H1 (cell line): ENCODE measurements at regions not wholly inside any gene's neighbourhood (a gene's known extent, or its start where the extent isn't known, plus 50 kb on each side); places are given as distances from the start of the nearest gene placed in this dataset.

Experiments
- CTCF ChIA-PET: fragments of 300-600 bp; sonication (Branson Sonifier 250); formaldehyde crosslinking; loops from one replicate; lab custom pipeline; 2021; ENCODE audit not compliant: partially characterized antibody; lab: Charles Lee
- POLR2A ChIA-PET: fragments of 300-600 bp; sonication (Branson Sonifier 250); formaldehyde crosslinking; loops from one replicate; lab custom pipeline; 2021; ENCODE audit warnings: inconsistent platforms; ENCODE audit not compliant: partially characterized antibody; lab: Charles Lee
- DNase-seq, 2 experiments: peaks; one replicate each; pipeline versions ENCODE4 v3.0.0 to v3.0.0-alpha.2; 2010 to 2022; ENCODE audit warnings: low spot score in 2 of 2, low read depth in 1 of 2, mixed read lengths in 1 of 2
- FAIRE-seq: peaks from 2 replicates; lab custom pipeline; 2011; peaks lifted over from hg19 to GRCh38; lab: Jason Lieb, UNC
- H2AFZ ChIP-seq: 2 replicates; pipeline ENCODE4 v1.8.1; 2012; ENCODE audit warnings: low read length, inconsistent platforms
- H2AK5ac ChIP-seq: 2 replicates; pipeline ENCODE4 v1.6.1; 2013; ENCODE audit warnings: low read depth, low read length
- H2BK120ac ChIP-seq: replicated peaks from 2 replicates; pipeline ENCODE3; 2013; ENCODE audit warnings: low read depth, low read length, inconsistent platforms
- H2BK12ac ChIP-seq: 2 replicates; pipeline ENCODE4 v1.6.1; 2013; ENCODE audit warnings: low read depth, low read length
- H2BK15ac ChIP-seq: 2 replicates; pipeline ENCODE4 v1.6.1; 2013; ENCODE audit warnings: low read length
- H2BK20ac ChIP-seq: 2 replicates; pipeline ENCODE4 v1.6.1; 2013; ENCODE audit warnings: low read length
- H2BK5ac ChIP-seq: 2 replicates; pipeline ENCODE4 v1.6.1; 2013; ENCODE audit warnings: low read depth, low read length
- H3K14ac ChIP-seq: 2 replicates; pipeline ENCODE4 v1.6.1; 2013; ENCODE audit warnings: inconsistent platforms; ENCODE audit not compliant: insufficient read length
- H3K18ac ChIP-seq: 2 replicates; pipeline ENCODE4 v1.6.1; 2013; ENCODE audit warnings: low read length; ENCODE audit errors: extremely low read depth
- H3K23ac ChIP-seq: 2 replicates; pipeline ENCODE4 v1.6.1; 2013; ENCODE audit warnings: inconsistent platforms; ENCODE audit not compliant: insufficient read length
- H3K23me2 ChIP-seq: 2 replicates; pipeline ENCODE4 v1.6.1; 2013; ENCODE audit warnings: low read depth, low read length
- H3K27ac ChIP-seq: 2 replicates; pipeline ENCODE4 v1.6.1; 2011; ENCODE audit warnings: low read depth, low read length, inconsistent platforms
- H3K27me3 ChIP-seq, 4 experiments: replicated peaks in 1 of 4; 1 replicate in 1 of 4; 2 replicates in 3 of 4; pipeline versions ENCODE4 v1.6.1 to v1.8.1; 2011 to 2013; ENCODE audit warnings: low read length in 3 of 4, mild to moderate bottlenecking in 3 of 4, inconsistent platforms in 2 of 4, mixed read lengths in 2 of 4, moderate library complexity in 1 of 4; ENCODE audit not compliant: control insufficient read depth in 3 of 4, insufficient read depth in 3 of 4; ENCODE audit errors: extremely low read depth in 1 of 4
- H3K36me3 ChIP-seq, 4 experiments: 2 replicates each; pipeline versions ENCODE4 v1.6.1 to v1.8.1; 2011 to 2013; ENCODE audit warnings: mild to moderate bottlenecking in 4 of 4, low read length in 3 of 4, moderate library complexity in 2 of 4, control low read depth in 1 of 4, inconsistent platforms in 1 of 4; ENCODE audit not compliant: insufficient read depth in 4 of 4, control insufficient read depth in 2 of 4
- H3K4ac ChIP-seq: replicated peaks from 2 replicates; pipeline ENCODE3; 2013; ENCODE audit warnings: low read length, low read depth, mixed read lengths, inconsistent platforms; ENCODE audit not compliant: insufficient read length
- H3K4me1 ChIP-seq, 4 experiments: replicated peaks in 1 of 4; 1 replicate in 1 of 4; 2 replicates in 3 of 4; pipeline versions ENCODE4 v1.6.1 to v1.8.1; 2011 to 2013; ENCODE audit warnings: low read length in 3 of 4, inconsistent platforms in 2 of 4, mixed read lengths in 1 of 4; ENCODE audit not compliant: insufficient read depth in 4 of 4, control insufficient read depth in 3 of 4
- H3K4me2 ChIP-seq, 2 experiments: 2 replicates each; pipeline versions ENCODE4 v1.6.1 to v1.8.1; 2011 to 2013; ENCODE audit warnings: low read depth in 2 of 2, low read length in 2 of 2, control low read depth in 1 of 2, inconsistent platforms in 1 of 2, mild to moderate bottlenecking in 1 of 2; ENCODE audit not compliant: insufficient read depth in 1 of 2
- H3K4me3 ChIP-seq, 4 experiments: fragments of 200-600, 300-600 bp in 1 of 4; sonication (generic), shearing (Covaris generic), sonication (Bioruptor Twin) in 1 of 4; 2 replicates each; pipeline versions ENCODE4 v1.5.1 to v1.8.1; 2011 to 2016; ENCODE audit warnings: low read length in 4 of 4, low read depth in 3 of 4, control low read depth in 2 of 4, inconsistent platforms in 2 of 4, mild to moderate bottlenecking in 2 of 4, mixed read lengths in 1 of 4, moderate library complexity in 1 of 4; ENCODE audit not compliant: insufficient read depth in 2 of 4; ENCODE audit errors: extremely low read depth in 1 of 4
- H3K56ac ChIP-seq: replicated peaks from 2 replicates; pipeline ENCODE3; 2013; ENCODE audit warnings: low read depth, mild to moderate bottlenecking, mixed read lengths, low read length, inconsistent platforms; ENCODE audit not compliant: insufficient read length
- H3K79me1 ChIP-seq: 2 replicates; pipeline ENCODE4 v1.6.1; 2013; ENCODE audit warnings: low read depth, low read length, control low read depth
- H3K79me2 ChIP-seq, 2 experiments: 2 replicates each; pipeline versions ENCODE4 v1.6.1 to v1.8.1; 2012 to 2013; ENCODE audit warnings: low read length in 2 of 2, mild to moderate bottlenecking in 2 of 2, inconsistent platforms in 1 of 2; ENCODE audit not compliant: insufficient read depth in 2 of 2, control insufficient read depth in 1 of 2
- H3K9ac ChIP-seq, 4 experiments: replicated peaks in 1 of 4; 1 replicate in 1 of 4; 2 replicates in 3 of 4; pipeline versions ENCODE4 v1.6.1 to v1.8.1; 2011 to 2013; ENCODE audit warnings: low read depth in 3 of 4, low read length in 3 of 4, control low read depth in 2 of 4, mild to moderate bottlenecking in 2 of 4, moderate library complexity in 2 of 4, inconsistent platforms in 1 of 4; ENCODE audit errors: extremely low read depth in 1 of 4
- H3K9me3 ChIP-seq, 2 experiments: 2 replicates each; pipeline versions ENCODE4 v1.6.1 to v1.8.1; 2012 to 2013; ENCODE audit warnings: mild to moderate bottlenecking in 2 of 2, moderate library complexity in 2 of 2, control low read depth in 1 of 2, inconsistent platforms in 1 of 2, low read depth in 1 of 2, low read length in 1 of 2, mixed read lengths in 1 of 2; ENCODE audit not compliant: insufficient read depth in 2 of 2
- H4K20me1 ChIP-seq, 2 experiments: replicated peaks in 1 of 2; 2 replicates each; pipeline versions ENCODE3 to v1.8.1; 2011 to 2013; ENCODE audit warnings: inconsistent platforms in 2 of 2, low read length in 2 of 2, mild to moderate bottlenecking in 1 of 2; ENCODE audit not compliant: insufficient read depth in 2 of 2, control insufficient read depth in 1 of 2
- H4K5ac ChIP-seq: 2 replicates; pipeline ENCODE4 v1.6.1; 2013; ENCODE audit warnings: low read length, low read depth, mixed read lengths, inconsistent platforms; ENCODE audit not compliant: insufficient read length
- H4K8ac ChIP-seq: 2 replicates; pipeline ENCODE4 v1.8.0; 2013; ENCODE audit warnings: mild to moderate bottlenecking, moderate library complexity, low read length, inconsistent platforms; ENCODE audit not compliant: insufficient read depth; ENCODE audit errors: extremely low read depth
- H4K91ac ChIP-seq: replicated peaks from 2 replicates; pipeline ENCODE3; 2013; ENCODE audit warnings: low read length, mixed read lengths, inconsistent platforms; ENCODE audit not compliant: insufficient read length
- ASH2L ChIP-seq: fragments of 200-600, 300-600 bp; sonication (generic); IDR thresholded peaks from one replicate; pipeline ENCODE4 v1.7.1; 2017; ENCODE audit warnings: low read length
- ATF2 ChIP-seq: IDR thresholded peaks from 2 replicates; pipeline ENCODE4 v1.6.1; 2012; ENCODE audit warnings: low read length, inconsistent platforms
- BCL11A ChIP-seq, 2 experiments: IDR thresholded peaks; one replicate each; pipeline ENCODE4 v1.6.1; 2011; ENCODE audit warnings: low read depth in 2 of 2, low read length in 2 of 2, mild to moderate bottlenecking in 2 of 2
- CREB1 ChIP-seq: IDR thresholded peaks from 2 replicates; pipeline ENCODE4 v1.6.1; 2012; ENCODE audit warnings: inconsistent platforms
- HDAC2 ChIP-seq, 2 experiments: fragments of 300-600 bp in 1 of 2; sonication (generic) in 1 of 2; IDR thresholded peaks; 2 replicates each; pipeline ENCODE4 v1.6.1; 2011 to 2012; ENCODE audit warnings: low read depth in 2 of 2, low read length in 2 of 2, mild to moderate bottlenecking in 2 of 2, moderate library complexity in 2 of 2, borderline replicate concordance in 1 of 2, inconsistent platforms in 1 of 2
- JUND ChIP-seq: IDR thresholded peaks from 2 replicates; pipeline ENCODE4 v1.6.1; 2011; ENCODE audit warnings: mild to moderate bottlenecking, improper control_type of control experiment, low read length
- KDM1A ChIP-seq: fragments of 200-600, 300-600 bp; sonication (generic); IDR thresholded peaks from 2 replicates; pipeline ENCODE4 v1.7.1; 2016; ENCODE audit warnings: mild to moderate bottlenecking, low read length, borderline replicate concordance
- NANOG ChIP-seq: IDR thresholded peaks from 2 replicates; pipeline ENCODE4 v1.6.1; 2011; ENCODE audit warnings: low read length, low read depth, mild to moderate bottlenecking, inconsistent platforms; ENCODE audit not compliant: insufficient read depth, poor library complexity, severe bottlenecking
- POLR2A ChIP-seq, 2 experiments: IDR thresholded peaks; 1 replicate in 1 of 2; 2 replicates in 1 of 2; pipeline ENCODE4 v1.6.1; 2011; ENCODE audit warnings: low read depth in 2 of 2, low read length in 2 of 2, mild to moderate bottlenecking in 2 of 2; ENCODE audit errors: control extremely low read depth in 1 of 2
- RAD21 ChIP-seq, 2 experiments: IDR thresholded peaks in 1 of 2; conservative IDR thresholded peaks in 1 of 2; 2 replicates each; pipeline ENCODE4 v1.6.1; 2011; ENCODE audit warnings: low read depth in 2 of 2, low read length in 2 of 2, improper control_type of control experiment in 1 of 2, inconsistent platforms in 1 of 2, mild to moderate bottlenecking in 1 of 2, moderate library complexity in 1 of 2
- RFX5 ChIP-seq: IDR thresholded peaks from 2 replicates; pipeline ENCODE4 v1.6.1; 2011; ENCODE audit warnings: low read depth, low read length, improper control_type of control experiment, borderline replicate concordance
- SIN3A ChIP-seq, 2 experiments: IDR thresholded peaks in 1 of 2; conservative IDR thresholded peaks in 1 of 2; 2 replicates each; pipeline ENCODE4 v1.6.1; 2011 to 2012; ENCODE audit warnings: low read length in 2 of 2, improper control_type of control experiment in 1 of 2, low read depth in 1 of 2, mild to moderate bottlenecking in 1 of 2
- SP4 ChIP-seq: IDR thresholded peaks from 2 replicates; pipeline ENCODE4 v1.6.1; 2012; ENCODE audit warnings: low read length, inconsistent platforms
- WGBS, 2 experiments: shearing (Covaris generic) in 1 of 2; methylation state at CpG; one replicate each; pipeline versions ENCODE4 v1.1.6 to v1.1.7; 2013 to 2015; ENCODE audit warnings: low lambda C conversion rate in 2 of 2, mixed read lengths in 2 of 2, inconsistent platforms in 1 of 2, low coverage in 1 of 2, missing lambda C conversion rate in 1 of 2; ENCODE audit not compliant: insufficient replicate concordance in 2 of 2, insufficient coverage in 1 of 2, insufficient read length in 1 of 2; ENCODE audit errors: extremely low coverage in 1 of 2, missing lambda C conversion rate in 1 of 2; 5-methylcytosine and 5-hydroxymethylcytosine counted together

DNA sequence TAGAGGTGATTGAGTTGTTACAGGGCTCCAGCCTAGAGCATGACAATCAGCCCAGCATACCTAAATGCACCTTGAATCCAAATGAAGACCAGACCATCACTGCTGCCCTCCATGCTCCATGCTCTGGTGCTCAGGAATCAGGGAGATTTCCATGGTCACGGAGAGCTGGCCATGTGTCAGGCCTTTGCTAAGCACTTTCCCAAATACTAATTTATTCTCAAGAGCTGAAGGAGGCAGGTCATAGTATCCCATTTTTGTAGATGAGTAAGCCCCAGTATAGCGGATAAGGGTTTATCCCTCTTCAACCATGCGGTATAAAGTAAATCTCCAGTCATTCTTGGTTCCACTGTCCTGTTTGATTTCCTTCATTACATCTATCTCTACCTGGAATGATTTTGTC lies 240.8 kb downstream of the TFAP2A start:
- CTCF ChIA-PET, result interaction anchor here (0.6 to 0.7 kb wide), 2 partner anchors 60 to 149 kb away, joined by 3 to 4 read pairs; no protein-coding TSS in a partner anchor
- no peak overlapping the region; the same call in 1 of the 2 replicates for H2BK20ac ChIP-seq
- H4K5ac ChIP-seq, result no peak overlapping the region
- H2BK15ac ChIP-seq, result no peak overlapping the region
- POLR2A ChIA-PET, result no interaction called here
- H3K9me3 ChIP-seq, result peaks cover 0 to 7% of the 10 kb centered on the region in 2 experiments; a peak in 1 of 4 replicates
- no peak overlapping the region for H2BK120ac ChIP-seq
- H3K36me3 ChIP-seq, result no peaks in the 10 kb centered on the region
- 97% methylated on average over 3 of the region's 3 CpGs; no CpG with 5 or more reads in 1 of the 2 experiments for WGBS, 2 experiments
- no peak overlapping the region; the same call in 1 of the 2 replicates for H2AFZ ChIP-seq
- no peak overlapping the region for H3K23ac ChIP-seq
- H3K4ac ChIP-seq, result no peak overlapping the region
- H3K27me3 ChIP-seq, result no peaks in the 10 kb centered on the region
- no peaks in the 10 kb centered on the region; the same call in 1 of the 2 replicates for H3K23me2 ChIP-seq
- no peak overlapping the region for H3K9ac ChIP-seq
- H2BK5ac ChIP-seq, result no peak overlapping the region
- no peak for TF ChIP-seq SP4
- no peak for TF ChIP-seq RFX5
- no peak for TF ChIP-seq BCL11A (IDR thresholded peaks at IDR 0.05; ENCODE audit: low read depth in 2 of 2, low read length in 2 of 2)
- no peak for TF ChIP-seq RAD21 (IDR thresholded peaks at IDR 0.05 in 1 of 2, conservative IDR thresholded peaks at IDR 0.05 in 1 of 2; ENCODE audit: low read depth in 2 of 2, low read length in 2 of 2)
- no peak for TF ChIP-seq KDM1A
- TF ChIP-seq HDAC2 (IDR thresholded peaks at IDR 0.05; ENCODE audit: borderline replicate concordance in 1 of 2, low read depth in 2 of 2, low read length in 2 of 2), result no peak
- TF ChIP-seq POLR2A (IDR thresholded peaks at IDR 0.05; ENCODE audit: control extremely low read depth in 1 of 2, low read depth in 2 of 2, low read length in 2 of 2), result no peak
- TF ChIP-seq ASH2L, result no peak
- TF ChIP-seq SIN3A (conservative IDR thresholded peaks at IDR 0.05 in 1 of 2, IDR thresholded peaks at IDR 0.05 in 1 of 2; ENCODE audit: low read depth in 1 of 2, low read length in 2 of 2), result no peak
- no peak for TF ChIP-seq JUND
- TF ChIP-seq ATF2, result no peak
- TF ChIP-seq NANOG, result no peak
- no peak for TF ChIP-seq CREB1
- no peak overlapping the region for H3K27ac ChIP-seq
- H3K79me2 ChIP-seq, result no peaks in the 10 kb centered on the region
- no peak overlapping the region for H4K91ac ChIP-seq
- no peak overlapping the region for H2BK12ac ChIP-seq
- DNase-seq, result no peak
- H4K20me1 ChIP-seq, result no peaks in the 10 kb centered on the region
- no peak overlapping the region for H4K8ac ChIP-seq
- H3K79me1 ChIP-seq, result no peaks in the 10 kb centered on the region
- FAIRE-seq, result no peak
- H3K56ac ChIP-seq, result no peak overlapping the region
- H3K4me2 ChIP-seq, result no peak overlapping the region
- no peaks in the 10 kb centered on the region for H3K4me1 ChIP-seq
- no peak overlapping the region for H3K14ac ChIP-seq
- H3K4me3 ChIP-seq, result no peak overlapping the region
- no peak overlapping the region for H3K18ac ChIP-seq
- H2AK5ac ChIP-seq, result no peak overlapping the region
